G401 (cell line): ENCODE measurements at regions not wholly inside any gene's neighbourhood (a gene's known extent, or its start where the extent isn't known, plus 50 kb on each side); places are given as distances from the start of the nearest gene placed in this dataset.
"Not testable (repeated sequence)": the region's sequence is repeated elsewhere in the genome, so short reads cannot be mapped to it uniquely, and the experiment has no call there.

Experiments
- DNase-seq: peaks from one replicate; pipeline ENCODE4 v3.0.0-alpha.2; 2015; ENCODE audit warnings: low spot score
- in situ Hi-C: cut with HindIII; loops from 2 replicates; pipeline ENCODE4 v1.10.0; 2016; ENCODE audit warnings: low sequenced_read_pairs, mixed read lengths

DNA sequence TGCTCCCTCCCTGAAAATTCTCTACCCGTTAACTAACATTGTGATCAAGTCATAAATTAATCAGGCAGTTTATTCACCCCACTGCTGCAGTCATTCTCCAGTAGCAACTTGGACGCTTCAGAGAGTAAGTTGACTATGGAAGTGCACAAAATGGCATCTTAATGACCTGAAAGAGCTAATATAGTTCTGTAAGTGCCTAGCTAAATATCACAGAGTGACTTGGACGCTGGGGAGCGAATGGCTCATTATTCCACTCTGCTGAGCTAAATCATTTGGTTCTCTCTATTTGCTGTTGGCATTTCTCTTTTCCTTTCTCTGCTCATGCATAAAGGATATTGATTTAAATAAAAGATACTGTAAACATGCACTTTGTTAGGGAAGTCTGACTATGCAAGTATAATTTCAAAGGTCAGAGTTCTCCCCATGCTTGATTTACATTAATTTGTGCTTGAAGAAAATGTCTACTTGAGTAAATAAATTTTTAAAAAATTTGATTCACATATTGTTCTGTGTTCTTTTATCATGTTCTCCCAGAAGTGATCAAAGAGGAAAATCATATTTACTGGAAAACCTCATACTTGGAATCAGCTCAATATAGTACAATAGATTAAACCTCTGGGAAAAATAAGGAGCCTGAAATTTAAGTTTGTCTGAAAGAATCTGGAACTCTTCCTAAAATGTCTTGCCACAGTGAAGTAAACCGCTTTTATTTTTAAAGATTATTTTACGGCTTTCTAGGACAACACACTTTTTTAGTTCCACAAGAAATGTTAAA lies 169.5 kb upstream of the HAPLN1 start:
- no peak for DNase-seq
- in situ Hi-C loops = no loop called here

- DNase-seq = no peak
- in situ Hi-C loops = no loop called here
Observed at GRCh38 chr5:83877911-83878706, 157.5 kb upstream of the HAPLN1 start.

DNA sequence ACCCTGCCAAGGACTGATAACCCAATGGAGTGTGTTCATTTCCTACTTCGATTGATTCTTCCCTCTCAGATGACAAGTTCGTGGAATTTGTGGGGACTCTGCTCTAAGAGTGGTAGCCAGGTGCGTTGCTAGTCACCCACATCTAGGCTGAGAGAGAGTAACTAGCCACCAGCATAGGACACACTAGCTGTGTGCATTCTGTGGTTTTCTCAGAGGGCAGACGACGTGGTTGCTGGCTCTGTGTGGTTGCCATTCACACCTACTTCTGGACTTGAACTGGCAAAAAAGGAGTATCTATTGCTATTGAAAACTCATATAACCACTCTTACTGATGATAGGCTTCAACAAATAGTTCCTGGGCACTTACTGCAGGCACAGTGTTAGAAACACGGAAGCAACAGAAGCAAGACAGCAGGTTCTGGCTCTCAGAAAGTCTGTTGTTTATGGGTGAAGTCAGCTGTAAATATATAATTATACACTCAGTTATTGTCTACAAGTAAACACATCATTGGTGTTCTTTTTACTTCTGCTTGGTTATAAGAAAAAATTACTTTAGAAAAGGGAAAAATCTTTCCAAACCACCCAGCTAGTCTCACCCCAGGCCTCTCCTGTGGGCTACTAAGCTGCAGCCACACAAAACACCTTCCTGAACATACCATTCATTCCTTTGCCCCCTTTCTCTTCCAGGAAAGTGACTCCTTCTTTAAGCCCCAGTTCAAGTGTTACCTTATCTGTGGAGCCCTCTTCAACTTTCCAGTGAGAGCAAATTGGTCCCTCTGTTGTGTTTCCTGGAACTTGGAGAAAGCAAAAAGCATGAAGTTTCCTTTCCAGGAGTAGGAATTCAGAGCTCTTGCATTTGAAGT lies 151.1 kb upstream of the HAPLN1 start:
- DNase-seq = no peak
- in situ Hi-C loops = no loop called here

DNA sequence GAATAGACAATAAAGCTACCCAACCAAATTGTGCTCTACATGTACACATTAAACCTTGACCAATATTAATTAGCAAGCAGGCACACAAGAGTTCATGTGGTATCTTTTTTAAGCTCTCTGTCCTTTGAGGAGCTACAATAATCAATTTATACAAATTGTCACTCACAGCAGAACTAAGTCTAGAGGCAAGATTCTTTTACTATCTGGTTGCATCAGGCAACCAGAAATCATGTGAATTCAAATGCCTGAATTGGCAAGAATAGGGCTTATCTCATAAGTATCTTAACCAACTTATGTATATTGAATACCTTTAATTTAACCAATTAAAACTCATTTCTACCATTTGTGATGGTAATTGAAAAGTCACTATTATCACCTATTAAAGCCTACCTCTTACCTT lies 145.5 kb upstream of the HAPLN1 start:
- no peak for DNase-seq
- in situ Hi-C loops = no loop called here

- in situ Hi-C loops = no loop called here
- no peak for DNase-seq
Observed at GRCh38 chr5:83865579-83865978, 144.9 kb upstream of the HAPLN1 start.

DNA sequence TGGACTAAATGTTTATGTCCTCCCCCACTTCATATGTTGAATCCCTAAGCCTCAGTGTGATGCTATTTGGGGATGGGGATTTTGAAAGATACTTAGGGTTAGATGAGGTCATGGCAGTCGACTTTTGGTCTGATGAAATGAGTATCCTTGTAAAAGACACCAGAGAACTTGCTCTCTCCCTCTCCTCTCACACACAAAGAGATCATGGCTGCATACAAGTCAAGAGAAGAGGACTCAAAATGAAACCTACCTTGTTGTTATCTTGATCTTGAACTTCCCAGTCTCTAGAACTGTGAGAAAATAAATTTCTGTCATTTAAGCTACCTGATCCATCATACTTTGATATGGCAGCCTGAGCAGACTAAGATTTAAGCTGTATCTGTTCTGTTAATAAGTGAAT lies 144.0 kb upstream of the HAPLN1 start:
- in situ Hi-C loops = no loop called here
- DNase-seq = no peak

DNA sequence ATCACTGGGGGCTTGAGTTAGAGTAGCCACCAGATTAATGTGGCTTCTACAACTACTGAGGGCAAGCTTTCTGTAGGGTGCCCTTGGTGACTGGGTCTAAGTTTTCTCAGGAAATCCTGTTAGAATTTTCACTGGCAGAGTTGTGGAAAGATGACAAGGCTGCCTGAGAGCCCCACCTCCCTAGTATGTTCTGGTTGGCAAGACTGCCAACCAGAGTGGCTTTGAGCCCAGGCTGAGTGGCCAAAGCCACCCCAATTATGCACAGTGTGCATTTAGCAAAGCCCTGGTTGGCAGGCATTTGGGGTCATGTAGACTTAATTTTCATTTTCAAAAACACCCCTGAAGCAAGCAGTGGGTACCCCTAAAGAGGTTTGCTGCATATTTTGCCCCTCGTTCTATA lies 136.7 kb upstream of the HAPLN1 start:
- in situ Hi-C loops = no loop called here
- peak; percentile 28 for DNase-seq

DNA sequence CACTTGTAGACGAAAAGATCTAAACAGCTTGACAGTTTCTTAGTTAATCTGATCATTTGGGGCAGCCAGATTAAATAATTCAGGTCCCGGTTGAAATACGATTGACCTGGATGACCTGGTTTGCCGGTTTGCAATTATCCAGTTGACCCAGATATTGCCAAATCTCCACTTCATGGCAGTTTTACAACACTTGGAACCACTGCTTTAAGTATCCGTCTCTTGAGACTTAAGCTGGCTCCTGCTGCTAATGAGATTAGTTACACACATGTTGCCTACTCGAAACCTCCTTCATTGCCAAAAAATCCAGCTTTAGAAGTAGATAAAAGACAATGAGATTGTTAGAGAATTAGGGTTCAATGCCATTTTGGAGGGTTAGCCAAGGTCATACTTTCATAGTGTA lies 136.2 kb upstream of the HAPLN1 start:
- in situ Hi-C loops = no loop called here
- DNase-seq = no peak

- in situ Hi-C loops, DNase-seq: not testable (repeated sequence)
Observed at GRCh38 chr5:83850412-83850811, 129.8 kb upstream of the HAPLN1 start.

GRCh38 chr5:83848941-83849340 lies 128.3 kb upstream of the HAPLN1 start:
- DNase-seq = no peak
- in situ Hi-C loops = no loop called here

DNA sequence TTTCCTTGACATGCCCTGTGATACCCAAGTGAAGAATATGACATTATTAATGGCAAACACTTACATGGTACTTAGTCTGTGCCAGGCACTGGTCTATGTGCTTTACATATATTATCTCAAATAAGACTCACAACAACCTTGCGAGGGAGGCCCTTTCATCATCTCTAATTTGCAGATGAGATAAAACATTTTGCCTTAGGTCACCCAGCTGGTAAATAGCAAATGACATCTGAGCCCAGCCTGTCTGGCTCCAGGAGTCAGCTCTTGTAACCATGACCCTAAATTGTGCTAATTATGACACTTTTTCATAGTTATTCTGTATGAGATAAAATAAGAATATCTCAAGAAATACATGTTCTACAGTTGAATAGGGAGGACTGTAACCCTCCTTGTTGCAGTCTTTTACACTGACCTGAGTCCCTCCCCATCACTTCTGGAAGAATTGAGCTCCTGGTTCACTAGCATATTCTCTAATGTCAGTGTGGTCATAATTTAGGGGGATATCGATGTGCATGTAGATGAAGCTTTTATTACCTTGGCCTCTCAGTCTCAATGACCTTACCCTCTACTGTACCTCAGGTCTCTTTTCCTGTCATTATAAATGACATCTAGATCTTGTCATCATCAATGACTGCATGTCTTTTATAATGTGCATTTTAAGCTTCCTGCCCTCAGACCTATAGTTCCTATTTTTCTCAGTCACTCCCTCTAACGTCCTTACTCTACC lies 126.1 kb upstream of the HAPLN1 start:
- in situ Hi-C loops = no loop called here
- DNase-seq = no peak

- DNase-seq = no peak
- in situ Hi-C loops = no loop called here
Observed at GRCh38 chr5:83844449-83845068, 123.9 kb upstream of the HAPLN1 start.

- DNase-seq = no peak
- in situ Hi-C loops = no loop called here
Observed at GRCh38 chr5:83839788-83840187, 119.1 kb upstream of the HAPLN1 start.

GRCh38 chr5:83839256-83839655 lies 118.6 kb upstream of the HAPLN1 start:
- in situ Hi-C loops = no loop called here
- DNase-seq = no peak

GRCh38 chr5:83837265-83837907 lies 116.7 kb upstream of the HAPLN1 start:
- in situ Hi-C loops = no loop called here
- no peak for DNase-seq

DNA sequence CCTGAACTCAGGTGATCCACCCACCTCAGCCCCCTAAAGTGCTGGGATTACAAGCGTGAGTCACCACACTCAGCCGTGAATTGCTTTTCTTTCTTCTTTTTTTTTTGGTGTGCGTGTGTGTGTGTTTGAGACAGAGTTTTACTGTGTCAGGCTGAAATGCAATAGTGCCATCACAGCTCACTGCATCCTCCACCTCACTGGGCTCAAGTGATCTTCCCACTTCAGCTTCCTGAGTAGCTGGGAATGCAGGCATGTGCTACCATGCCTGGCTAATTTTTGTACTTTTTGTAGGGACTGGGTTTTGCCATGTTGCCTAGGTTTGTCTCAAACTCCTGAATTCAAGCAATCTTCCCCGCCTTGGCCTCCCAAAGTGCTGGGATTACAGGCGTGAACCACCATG lies 113.7 kb upstream of the HAPLN1 start:
- no peak for DNase-seq
- in situ Hi-C loops = no loop called here

- DNase-seq = no peak
Observed at GRCh38 chr5:83831834-83832233, 111.2 kb upstream of the HAPLN1 start.

DNA sequence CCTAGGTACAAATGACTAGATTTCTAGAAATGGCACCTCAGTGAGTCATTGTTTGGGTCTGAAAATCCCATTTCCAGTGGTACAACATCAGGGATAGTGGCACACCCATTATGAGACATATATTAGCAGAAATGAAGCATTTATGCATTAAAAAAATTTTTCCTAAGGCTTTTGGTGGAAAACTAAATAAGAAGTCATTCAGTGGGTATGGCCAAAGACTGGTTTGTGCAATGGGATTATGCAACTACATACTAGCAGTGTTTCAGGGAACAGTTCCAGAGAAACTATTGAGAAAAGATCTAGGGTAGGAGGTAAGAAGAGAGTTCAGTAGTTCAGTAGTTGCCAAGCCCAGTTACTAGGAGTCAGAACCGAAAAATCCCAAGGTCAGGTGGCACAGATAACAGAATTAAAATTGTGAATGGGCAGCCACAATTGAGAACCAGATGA lies 106.5 kb upstream of the HAPLN1 start:
- DNase-seq = no peak
- in situ Hi-C loops = no loop called here

More at GRCh38 chr5:83831834-83832233, 111.2 kb upstream of the HAPLN1 start:
- in situ Hi-C loops = no loop called here
